CD4-positive, alpha-beta T cell (primary cell): ENCODE measurements at regions not wholly inside any gene's neighbourhood (a gene's known extent, or its start where the extent isn't known, plus 50 kb on each side); places are given as distances from the start of the nearest gene placed in this dataset.

Experiments used
- ATAC-seq: fragments of 200-7000 bp; cut with Tn5 transposase; one replicate; pipeline ENCODE4 v1.10.0; 2022; ENCODE audit warnings: mild to moderate bottlenecking; ENCODE audit not compliant: poor library complexity
- CTCF ChIA-PET: fragments of 350-600 bp; sonication (Branson Sonifier 250); formaldehyde crosslinking; loops from one replicate; lab custom pipeline; 2021; ENCODE audit warnings: antibody characterized with exemption, inconsistent platforms; lab: Charles Lee
- POLR2A ChIA-PET: fragments of 350-600 bp; sonication (Branson Sonifier 250); formaldehyde crosslinking; loops from one replicate; lab custom pipeline; 2021; ENCODE audit warnings: antibody characterized with exemption, inconsistent platforms; lab: Charles Lee
- DNase-seq, 14 experiments: peaks; one replicate each; pipeline ENCODE4 v3.0.0-alpha.2; 2013 to 2020; ENCODE audit warnings: mixed read lengths in 2 of 14
- H3K27ac ChIP-seq, 2 donors: one replicate each; pipeline versions ENCODE4 v1.5.1 to v1.7.0; 2013; ENCODE audit warnings: low read length in 2 of 2, low read depth in 1 of 2, mild to moderate bottlenecking in 1 of 2
- H3K27me3 ChIP-seq, 2 experiments: 1 replicate in 1 of 2; 2 replicates in 1 of 2; pipeline versions ENCODE4 v1.6.1 to v1.7.0; 2013; ENCODE audit warnings: low read length in 2 of 2, control low read depth in 1 of 2, mild to moderate bottlenecking in 1 of 2, moderate library complexity in 1 of 2; ENCODE audit not compliant: insufficient read depth in 2 of 2, control insufficient read depth in 1 of 2
- H3K36me3 ChIP-seq: one replicate; pipeline ENCODE4 v1.6.1; 2013; ENCODE audit warnings: low read length, control low read depth; ENCODE audit not compliant: insufficient read depth
- H3K4me1 ChIP-seq: one replicate; pipeline ENCODE4 v1.6.1; 2013; ENCODE audit warnings: low read length, control low read depth; ENCODE audit not compliant: insufficient read depth
- H3K4me3 ChIP-seq: one replicate; pipeline ENCODE4 v1.5.1; 2013; ENCODE audit warnings: mild to moderate bottlenecking, low read length, moderate library complexity
- H3K9me3 ChIP-seq, 2 experiments: 1 replicate in 1 of 2; 2 replicates in 1 of 2; pipeline versions ENCODE4 v1.6.1 to v1.7.0; 2013; ENCODE audit warnings: low read length in 2 of 2, mild to moderate bottlenecking in 2 of 2, control low read depth in 1 of 2, moderate library complexity in 1 of 2; ENCODE audit not compliant: control insufficient read depth in 1 of 2, insufficient read depth in 1 of 2
- H3K27ac Mint-ChIP-seq: one replicate; pipeline ENCODE4 v1.8.0; 2020; ENCODE audit warnings: mixed read lengths
- H3K27me3 Mint-ChIP-seq: one replicate; pipeline ENCODE4 v1.8.0; 2021; ENCODE audit warnings: mixed read lengths
- H3K36me3 Mint-ChIP-seq: one replicate; pipeline ENCODE4 v1.8.0; 2021; ENCODE audit warnings: low read depth, mixed read lengths
- H3K4me1 Mint-ChIP-seq: one replicate; pipeline ENCODE4 v1.8.0; 2021; ENCODE audit warnings: low read depth, mixed read lengths
- H3K4me3 Mint-ChIP-seq: one replicate; pipeline ENCODE4 v1.8.0; 2020; ENCODE audit warnings: mild to moderate bottlenecking, mixed read lengths
- H3K9me3 Mint-ChIP-seq: one replicate; pipeline ENCODE4 v1.8.0; 2020; ENCODE audit warnings: mixed read lengths
- CTCF ChIP-seq: fragments of 200-600 bp; IDR thresholded peaks from one replicate; pipeline ENCODE4 v1.8.0; 2022; ENCODE audit warnings: antibody characterized with exemption, mild to moderate bottlenecking
- intact Hi-C, 2 experiments: fragments of 100-400 bp; cut with DNase I in 1 of 2; cut with micrococcal nuclease in 1 of 2; formaldehyde crosslinking; loops; one replicate each; pipeline versions ENCODE4 v1.15.1 to v1.9.0; 2023 to 2025; cut with DNase I, micrococcal nuclease

GRCh38 chr5:112625246-112625645, 112.4 kb upstream of the APC start:
- POLR2A ChIA-PET: no interaction called here
- Histone ChIP-seq H3K4me1 (no peaks in the 10 kb centered on the region), H3K36me3 (no peaks in the 10 kb centered on the region), H3K27ac (no peak overlapping the region), H3K27me3 (peaks cover 2 to 10% of the 10 kb centered on the region in 2 experiments), H3K4me3 (no peak overlapping the region), H3K9me3 (no peaks in the 10 kb centered on the region)
- CTCF ChIA-PET: no interaction called here
- H3K27me3 Mint-ChIP-seq: peaks cover 55% of the 10 kb centered on the region
- H3K36me3 Mint-ChIP-seq: no peaks in the 10 kb centered on the region
- H3K27ac Mint-ChIP-seq: no peak overlapping the region
- H3K4me1 Mint-ChIP-seq: no peaks in the 10 kb centered on the region
- no peaks in the 10 kb centered on the region for H3K9me3 Mint-ChIP-seq
- no peak for ATAC-seq
- no peak for DNase-seq
- intact Hi-C loops: no loop called here
- no peak overlapping the region for H3K4me3 Mint-ChIP-seq
- TF ChIP-seq CTCF: no peak

GRCh38 chr5:112625689-112626438, 111.8 kb upstream of the APC start:
- Mint-ChIP-seq H3K27me3 (peaks cover 56% of the 10 kb centered on the region), H3K9me3 (no peaks in the 10 kb centered on the region), H3K27ac (no peak overlapping the region), H3K4me3 (no peak overlapping the region), H3K4me1 (no peaks in the 10 kb centered on the region), H3K36me3 (no peaks in the 10 kb centered on the region)
- Histone ChIP-seq H3K36me3 (no peaks in the 10 kb centered on the region), H3K4me3 (no peak overlapping the region), H3K4me1 (no peaks in the 10 kb centered on the region), H3K9me3 (no peaks in the 10 kb centered on the region), H3K27ac (no peak overlapping the region), H3K27me3 (peaks cover 2 to 10% of the 10 kb centered on the region in 2 experiments)
- CTCF ChIA-PET: interaction anchor here (0.6 kb wide), 1 partner anchor 417 kb away, joined by 3 read pairs; no protein-coding TSS in a partner anchor
- DNase-seq: no peak
- no peak for ATAC-seq
- POLR2A ChIA-PET: no interaction called here
- no peak for TF ChIP-seq CTCF
- intact Hi-C loops: no loop called here

GRCh38 chr5:112626715-112627114, 111.0 kb upstream of the APC start:
- Histone ChIP-seq H3K27me3 (peaks cover 2 to 10% of the 10 kb centered on the region in 2 experiments), H3K27ac (no peak overlapping the region), H3K9me3 (no peaks in the 10 kb centered on the region), H3K4me1 (no peaks in the 10 kb centered on the region), H3K4me3 (no peak overlapping the region), H3K36me3 (no peaks in the 10 kb centered on the region)
- intact Hi-C loops: no loop called here
- DNase-seq: no peak
- no peak overlapping the region for H3K27ac Mint-ChIP-seq
- peaks cover 5% of the 10 kb centered on the region for H3K9me3 Mint-ChIP-seq
- ATAC-seq: no peak
- H3K27me3 Mint-ChIP-seq: peaks cover 58% of the 10 kb centered on the region
- H3K36me3 Mint-ChIP-seq: no peaks in the 10 kb centered on the region
- no peak for TF ChIP-seq CTCF
- H3K4me1 Mint-ChIP-seq: no peaks in the 10 kb centered on the region
- H3K4me3 Mint-ChIP-seq: no peak overlapping the region
- ChIA-PET POLR2A (no interaction called here), CTCF (no interaction called here)
